A172 (cell line): ENCODE measurements at regions not wholly inside any gene's neighbourhood (a gene's known extent, or its start where the extent isn't known, plus 50 kb on each side); places are given as distances from the start of the nearest gene placed in this dataset.

ENCODE experiments used
- DNase-seq: peaks from one replicate; pipeline ENCODE4 v3.0.0-alpha.2; 2015; ENCODE audit warnings: low spot score

- peak; percentile 92 for DNase-seq
Observed at GRCh38 chr19:32104153-32104849, 241.1 kb upstream of the ZNF507 start.

DNA sequence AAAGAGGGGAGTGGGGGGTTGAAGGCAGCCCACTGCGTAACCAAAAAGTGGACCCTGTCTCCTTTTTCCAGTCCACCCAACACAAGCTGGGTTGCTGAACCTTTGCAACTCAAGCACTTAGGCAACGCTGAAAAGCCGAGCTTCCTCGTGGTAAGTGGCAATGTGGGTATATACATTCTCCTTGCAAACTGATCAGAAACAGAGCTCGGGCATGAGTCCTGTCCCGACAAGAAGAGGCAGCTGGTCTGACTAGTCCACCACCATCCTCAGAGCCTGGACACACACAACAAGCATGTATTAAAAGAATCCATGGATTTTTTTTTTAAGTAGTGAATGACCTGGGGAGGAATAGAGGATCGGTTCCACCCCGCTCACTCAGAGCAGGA, 240.6 kb upstream of the ZNF507 start:
- no peak for DNase-seq

GRCh38 chr19:32105527-32106310, 239.7 kb upstream of the ZNF507 start:
- no peak for DNase-seq

GRCh38 chr19:32122258-32122657, 223.2 kb upstream of the ZNF507 start:
- no peak for DNase-seq

DNA sequence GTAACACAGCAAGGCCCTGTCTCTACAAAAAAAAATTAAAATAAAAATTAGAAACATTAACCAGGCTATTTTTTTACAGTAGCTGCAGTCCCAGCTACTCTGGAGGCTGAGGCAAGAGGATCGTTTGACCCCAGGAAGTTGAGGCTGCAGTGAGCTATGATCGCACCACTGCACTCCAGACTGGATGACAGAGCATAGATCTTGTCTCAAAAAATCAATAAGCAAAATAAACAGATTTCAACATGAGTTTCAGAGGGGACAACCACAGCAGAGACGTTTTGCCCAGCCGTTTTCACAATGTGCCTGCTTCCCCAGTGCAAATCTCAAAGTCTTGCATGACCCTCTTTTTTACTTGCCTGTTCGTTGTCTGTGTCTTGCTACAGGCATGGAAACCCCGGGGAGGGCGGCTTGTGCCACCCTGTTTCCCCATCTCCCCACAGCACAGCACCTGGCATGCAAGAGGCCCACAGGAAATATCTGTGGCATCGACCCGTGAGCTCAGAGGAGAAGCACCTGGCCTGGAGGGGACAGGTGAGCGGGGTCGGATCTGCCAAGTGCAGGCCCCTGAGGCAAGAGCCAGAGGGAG, 222.0 kb upstream of the ZNF507 start:
- DNase-seq = no peak

- no peak for DNase-seq
Observed at GRCh38 chr19:32124585-32124984, 220.8 kb upstream of the ZNF507 start.

- no peak for DNase-seq
Observed at GRCh38 chr19:32129141-32129540, 216.3 kb upstream of the ZNF507 start.

- no peak for DNase-seq
Observed at GRCh38 chr19:32130332-32130731, 215.1 kb upstream of the ZNF507 start.

GRCh38 chr19:32131005-32131404, 214.4 kb upstream of the ZNF507 start:
- DNase-seq = no peak

DNA sequence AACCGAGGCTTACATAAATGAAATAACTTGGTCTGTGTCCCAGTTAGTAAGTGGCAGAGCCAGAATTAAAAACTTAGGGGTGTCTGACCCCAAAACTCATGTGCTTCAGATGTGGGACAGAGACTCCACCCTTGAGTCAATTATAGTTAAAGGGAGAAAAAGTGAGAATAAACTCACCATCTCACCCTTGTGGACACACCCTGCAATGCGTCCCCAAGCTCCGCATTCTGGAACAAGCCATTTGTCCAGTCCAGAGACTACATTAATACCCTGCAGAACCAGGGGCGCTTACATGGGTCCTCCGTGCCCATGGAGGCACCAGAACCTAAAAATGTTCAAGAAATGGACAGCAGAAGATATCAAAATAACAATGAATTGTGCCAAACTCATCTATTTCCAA, 207.0 kb upstream of the ZNF507 start:
- DNase-seq = no peak

DNA sequence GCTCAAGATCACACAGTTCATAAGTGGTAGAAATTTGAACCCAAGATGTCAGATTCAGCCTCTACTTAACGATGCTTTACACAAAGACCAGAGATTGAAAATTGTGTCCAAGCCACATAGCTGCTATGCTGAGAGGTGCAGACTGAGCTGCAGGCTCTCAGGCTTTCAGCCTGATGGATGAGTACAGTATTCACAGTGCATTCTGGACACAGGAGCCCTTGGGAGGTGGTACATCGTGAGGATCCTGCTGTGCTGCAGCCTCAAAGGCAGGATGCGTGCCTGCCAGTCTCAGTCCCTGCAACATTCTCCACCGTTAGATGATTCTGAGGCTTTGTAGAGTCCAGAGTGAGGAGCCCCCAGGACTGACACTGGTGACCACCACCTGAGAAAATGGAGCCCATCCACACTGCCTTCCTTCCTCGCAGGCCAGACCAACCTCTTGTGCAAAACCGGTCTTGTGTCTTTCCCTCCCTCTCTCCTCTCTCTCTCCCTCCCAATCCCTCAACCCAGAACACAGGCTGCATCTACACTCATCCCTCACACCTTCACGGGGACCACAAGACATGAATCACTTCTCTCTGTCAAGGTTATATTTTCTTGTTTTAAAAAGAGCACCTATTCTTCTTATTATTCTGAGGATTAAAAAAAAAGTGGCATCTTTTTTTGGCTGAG, 203.4 kb upstream of the ZNF507 start:
- DNase-seq = no peak

DNA sequence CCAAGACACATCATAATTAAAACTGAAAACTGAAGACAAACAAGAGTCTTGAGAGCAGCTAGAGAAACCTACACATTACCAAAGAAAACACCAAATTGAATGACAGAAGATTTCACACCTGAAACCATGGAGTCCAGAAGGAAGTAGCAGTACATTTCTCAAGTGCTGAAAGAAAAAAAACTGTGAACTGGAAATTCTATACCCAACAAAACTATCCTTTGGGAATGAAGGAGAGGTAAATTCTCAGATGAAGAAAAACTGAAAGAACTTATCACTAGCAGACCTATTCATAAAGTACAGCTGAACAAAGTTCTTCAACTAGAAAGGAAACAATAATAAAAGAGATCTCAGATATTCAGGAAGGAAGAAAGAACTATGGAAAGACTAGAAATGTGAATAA, 198.7 kb upstream of the ZNF507 start:
- no peak for DNase-seq

- no peak for DNase-seq
Observed at GRCh38 chr19:32150605-32151004, 194.8 kb upstream of the ZNF507 start.

- DNase-seq = no peak
Observed at GRCh38 chr19:32154418-32154817, 191.0 kb upstream of the ZNF507 start.

- DNase-seq = no peak
Observed at GRCh38 chr19:32164384-32164992, 180.9 kb upstream of the ZNF507 start.

DNA sequence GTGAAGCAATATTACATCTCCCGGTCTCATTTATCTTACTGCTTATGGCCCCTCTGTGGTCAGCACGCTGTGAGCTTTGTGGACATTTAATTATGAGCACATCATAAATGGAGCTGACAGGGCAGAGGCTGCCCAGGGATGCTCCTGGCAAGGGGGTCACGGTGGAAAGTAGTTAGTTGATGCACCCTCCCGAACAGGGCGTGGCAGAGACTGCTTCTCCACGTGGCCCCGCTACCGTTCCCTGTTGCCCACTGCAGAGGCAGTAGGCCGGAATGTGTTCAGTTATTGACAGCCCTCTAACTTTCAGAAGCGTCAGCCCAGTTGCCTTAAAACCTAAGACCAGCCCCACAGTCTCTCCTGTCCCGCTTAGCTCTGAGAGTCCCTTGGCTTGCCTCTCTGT, 180.3 kb upstream of the ZNF507 start:
- DNase-seq = no peak

DNA sequence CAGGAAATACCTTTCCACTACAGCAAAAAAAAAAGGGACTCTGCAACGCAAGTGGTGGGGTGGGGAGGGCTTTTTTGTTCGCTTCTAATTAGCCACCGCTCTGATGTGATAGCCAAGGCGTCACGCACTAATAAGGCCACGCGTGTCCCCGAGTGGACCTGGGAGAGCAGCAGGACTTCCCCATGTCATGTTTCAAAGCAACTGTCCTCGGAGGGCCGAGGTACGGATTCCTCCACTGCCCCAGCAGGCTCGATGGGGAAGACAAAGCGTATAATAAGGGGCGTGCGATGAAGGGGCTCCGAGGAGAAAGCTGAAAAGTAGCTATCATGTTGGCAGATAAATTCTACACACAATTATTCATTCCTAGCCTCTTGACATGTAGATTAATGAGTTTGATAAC, 179.7 kb upstream of the ZNF507 start:
- no peak for DNase-seq

DNA sequence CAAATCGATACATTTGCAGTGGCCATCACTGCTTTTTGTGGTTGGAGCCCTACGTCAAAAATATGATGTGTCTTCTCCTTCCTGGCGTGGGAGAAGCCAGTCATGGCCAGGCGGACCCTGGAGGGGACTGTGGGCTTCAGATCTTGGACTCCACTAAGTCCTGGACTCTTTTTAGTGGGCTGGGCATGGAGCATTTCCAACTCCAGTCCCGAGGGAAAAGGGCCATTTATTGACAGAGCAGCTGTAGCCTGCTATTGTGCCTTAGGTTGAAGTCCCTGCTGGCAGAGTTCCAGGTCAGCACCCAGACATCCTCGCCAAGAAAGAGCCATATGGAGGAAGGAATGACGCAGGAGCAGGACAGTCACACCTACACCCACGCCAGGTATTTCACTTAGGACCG, 179.2 kb upstream of the ZNF507 start:
- DNase-seq = no peak

GRCh38 chr19:32168111-32168510, 177.3 kb upstream of the ZNF507 start:
- no peak for DNase-seq

- DNase-seq = no peak
Observed at GRCh38 chr19:32168606-32169005, 176.8 kb upstream of the ZNF507 start.

DNA sequence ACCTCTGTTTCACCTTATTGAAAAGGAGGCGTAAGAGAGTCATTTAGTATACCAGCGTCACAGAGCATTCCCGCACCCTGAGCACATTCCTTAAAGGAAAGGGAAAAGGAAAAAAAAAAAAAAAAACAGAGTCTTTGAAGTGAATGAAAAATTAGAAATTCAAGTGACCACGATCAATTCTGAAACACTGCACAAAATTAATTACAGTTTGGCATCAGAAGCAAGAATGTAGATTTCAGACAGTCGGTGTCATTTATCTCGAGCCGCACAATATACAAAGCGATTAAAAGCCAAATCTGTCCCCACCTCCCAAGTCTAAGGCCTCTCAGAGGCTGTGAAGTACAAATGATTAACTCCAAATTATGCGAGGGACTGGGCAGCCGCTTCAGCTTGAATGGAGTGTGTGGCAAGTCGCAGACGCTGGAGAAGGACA, 173.7 kb upstream of the ZNF507 start:
- no peak for DNase-seq

GRCh38 chr19:32172566-32173160, 172.7 kb upstream of the ZNF507 start:
- DNase-seq = no peak
